ENCODE measurements at regions not wholly inside any gene's neighbourhood (a gene's known extent, or its start where the extent isn't known, plus 50 kb on each side); places are given as distances from the start of the nearest gene placed in this dataset.

DNA sequence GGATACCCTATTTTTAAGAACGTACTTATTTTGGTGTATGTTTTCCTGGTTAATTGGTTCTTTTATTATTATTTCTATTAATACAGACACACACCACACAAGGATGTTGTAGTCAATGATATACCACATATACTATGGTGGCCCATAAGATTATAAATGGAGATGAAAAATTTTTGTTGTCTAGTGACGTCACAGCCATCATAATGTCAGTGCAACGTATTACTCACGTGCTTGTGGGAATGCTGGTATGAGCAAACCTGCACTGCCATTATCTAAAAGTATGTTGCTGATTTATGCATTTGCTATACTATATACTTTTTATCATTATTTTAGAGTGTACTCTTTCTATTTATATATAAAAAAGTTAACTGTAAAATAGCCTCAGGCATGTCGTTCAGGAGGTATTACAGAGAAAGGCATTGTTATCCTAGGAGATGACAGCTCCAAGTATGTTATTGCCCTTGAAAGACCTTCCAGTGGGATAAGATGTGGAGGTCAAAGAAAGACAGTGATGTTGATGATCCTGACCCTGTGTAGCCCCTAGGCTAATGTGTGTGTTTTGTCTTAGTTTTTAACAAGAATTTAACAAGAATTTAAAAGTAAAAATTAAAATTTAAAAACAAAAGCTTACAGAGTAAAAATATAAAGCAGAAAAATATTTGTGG is 65.6 kb upstream of the SGCD start:
- Histone ChIP-seq H3K9me3 (ENCODE audit: insufficient read depth, low read length, severe bottlenecking) (no peaks in the 10 kb centered on the region), H3K4me1 (ENCODE audit: insufficient read depth, low read length) (no peaks in the 10 kb centered on the region)
- no peak for ATAC-seq (ENCODE audit: insufficient read depth, low read depth)

GRCh38 chr5:156271569-156271968 is 55.4 kb upstream of the SGCD start:
- Histone ChIP-seq H3K79me2 (ENCODE audit: insufficient read depth, low read length) (no peaks in the 10 kb centered on the region), H3K4me3 (ENCODE audit: low read depth in 1 of 2, low read length in 2 of 2) (no peak overlapping the region), H3K9me3 (ENCODE audit: insufficient read depth, low read length, severe bottlenecking) (no peaks in the 10 kb centered on the region), H3K4me1 (ENCODE audit: insufficient read depth, low read length) (no peaks in the 10 kb centered on the region), H3K36me3 (ENCODE audit: insufficient read depth, low read length) (no peaks in the 10 kb centered on the region), H3K4me2 (ENCODE audit: insufficient read depth, low read length) (no peak overlapping the region), H3K9ac (ENCODE audit: low read depth, low read length) (no peak overlapping the region), H3K27ac (ENCODE audit: low read length) (no peak overlapping the region), H3K27me3 (ENCODE audit: insufficient read depth, low read length, poor library complexity) (no peaks in the 10 kb centered on the region), H2AFZ (ENCODE audit: low read depth, low read length) (no peak overlapping the region), H4K20me1 (ENCODE audit: insufficient read depth, low read length) (no peaks in the 10 kb centered on the region)
- TF ChIP-seq EZH2 (IDR thresholded peaks at IDR 0.05; ENCODE audit: borderline replicate concordance, low read depth, low read length, severe bottlenecking) = no peak
- TF ChIP-seq CTCF (IDR thresholded peaks at IDR 0.05; ENCODE audit: borderline replicate concordance, extremely low read depth, low read length, poor library complexity, severe bottlenecking) = no peak
- ATAC-seq (ENCODE audit: insufficient read depth, low read depth) (no peak), DNase-seq (no peak)

More for the DNA sequence above, 65.6 kb upstream of the SGCD start:
- no peak for DNase-seq
- Histone ChIP-seq H3K9ac (ENCODE audit: low read depth, low read length) (no peak overlapping the region), H4K20me1 (ENCODE audit: insufficient read depth, low read length) (no peaks in the 10 kb centered on the region), H3K27ac (ENCODE audit: low read length) (no peak overlapping the region), H2AFZ (ENCODE audit: low read depth, low read length) (no peak overlapping the region), H3K4me2 (ENCODE audit: insufficient read depth, low read length) (no peak overlapping the region), H3K4me3 (ENCODE audit: low read depth in 1 of 2, low read length in 2 of 2) (no peak overlapping the region), H3K27me3 (ENCODE audit: insufficient read depth, low read length, poor library complexity) (no peaks in the 10 kb centered on the region), H3K36me3 (ENCODE audit: insufficient read depth, low read length) (no peaks in the 10 kb centered on the region), H3K79me2 (ENCODE audit: insufficient read depth, low read length) (no peaks in the 10 kb centered on the region)
- TF ChIP-seq CTCF (IDR thresholded peaks at IDR 0.05; ENCODE audit: borderline replicate concordance, extremely low read depth, low read length, poor library complexity, severe bottlenecking) (no peak), EZH2 (IDR thresholded peaks at IDR 0.05; ENCODE audit: borderline replicate concordance, low read depth, low read length, severe bottlenecking) (no peak)

DNA sequence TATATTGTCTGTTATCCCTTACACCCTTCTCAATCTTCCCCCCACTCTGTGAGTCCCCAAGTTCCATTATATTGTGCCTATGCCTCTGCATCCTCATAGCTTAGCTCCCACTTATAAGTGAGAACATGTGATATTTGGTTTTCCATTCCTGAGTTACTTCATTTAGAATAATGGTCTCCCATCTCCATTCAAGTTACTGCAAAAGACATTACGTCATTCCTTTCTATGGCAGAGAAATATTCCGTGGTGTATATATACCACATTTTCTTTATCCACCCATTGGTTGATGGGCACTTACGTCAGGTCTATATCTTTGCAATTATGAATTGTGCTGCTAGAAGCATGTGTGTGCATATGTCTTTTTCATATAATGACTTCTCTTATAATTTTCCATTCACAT is 54.8 kb upstream of the SGCD start:
- TF ChIP-seq EZH2 (IDR thresholded peaks at IDR 0.05; ENCODE audit: borderline replicate concordance, low read depth, low read length, severe bottlenecking) = no peak
- TF ChIP-seq CTCF (IDR thresholded peaks at IDR 0.05; ENCODE audit: borderline replicate concordance, extremely low read depth, low read length, poor library complexity, severe bottlenecking) = no peak
- no peaks in the 10 kb centered on the region for H4K20me1 ChIP-seq (ENCODE audit: insufficient read depth, low read length)
- H3K27me3 ChIP-seq (ENCODE audit: insufficient read depth, low read length, poor library complexity) = no peaks in the 10 kb centered on the region
- no peak for ATAC-seq (ENCODE audit: insufficient read depth, low read depth)
- H3K79me2 ChIP-seq (ENCODE audit: insufficient read depth, low read length) = no peaks in the 10 kb centered on the region
- H2AFZ ChIP-seq (ENCODE audit: low read depth, low read length) = no peak overlapping the region
- H3K9ac ChIP-seq (ENCODE audit: low read depth, low read length) = no peak overlapping the region
- no peak overlapping the region for H3K27ac ChIP-seq (ENCODE audit: low read length)
- H3K36me3 ChIP-seq (ENCODE audit: insufficient read depth, low read length) = no peaks in the 10 kb centered on the region
- no peaks in the 10 kb centered on the region for H3K4me1 ChIP-seq (ENCODE audit: insufficient read depth, low read length)
- no peaks in the 10 kb centered on the region for H3K9me3 ChIP-seq (ENCODE audit: insufficient read depth, low read length, severe bottlenecking)
- H3K4me2 ChIP-seq (ENCODE audit: insufficient read depth, low read length) = no peak overlapping the region
- DNase-seq = no peak
- no peak overlapping the region for H3K4me3 ChIP-seq (ENCODE audit: low read depth in 1 of 2, low read length in 2 of 2)

Data from DND-41 (cell line).